ENCODE measurements at regions not wholly inside any gene's neighbourhood (a gene's known extent, or its start where the extent isn't known, plus 50 kb on each side); places are given as distances from the start of the nearest gene placed in this dataset.

GRCh38 chr4:134018846-134019245 lies 182.7 kb downstream of the PABPC4L start:
- H3K4me1 Mint-ChIP-seq (ENCODE audit: low read depth, unreplicated experiment): no peaks in the 10 kb centered on the region
- DNase-seq (ENCODE audit: low read depth) (peak; percentile 48), FAIRE-seq (no peak)
- no peaks in the 10 kb centered on the region for H3K36me3 ChIP-seq (ENCODE audit: insufficient read depth, low read length)
- no peaks in the 10 kb centered on the region for H3K27me3 ChIP-seq (ENCODE audit: insufficient read depth, low read length)
- H3K9ac ChIP-seq (ENCODE audit: low read length): no peak overlapping the region
- no peak overlapping the region for H3K4me3 Mint-ChIP-seq (ENCODE audit: unreplicated experiment)
- no peaks in the 10 kb centered on the region for H3K9me3 Mint-ChIP-seq (ENCODE audit: unreplicated experiment)
- no peak overlapping the region for H3K4me2 ChIP-seq (ENCODE audit: low read length)
- no peak overlapping the region for H2AFZ ChIP-seq (ENCODE audit: low read depth, low read length)
- no peak overlapping the region for H3K4me3 ChIP-seq (ENCODE audit: insufficient read depth, low read depth, low read length)
- no peaks in the 10 kb centered on the region for H4K20me1 ChIP-seq (ENCODE audit: insufficient read depth, low read length)
- no peaks in the 10 kb centered on the region for H3K4me1 ChIP-seq (ENCODE audit: insufficient read depth, low read length)
- H3K27ac Mint-ChIP-seq (ENCODE audit: unreplicated experiment): no peak overlapping the region
- H3K79me2 ChIP-seq (ENCODE audit: insufficient read depth, low read length): no peaks in the 10 kb centered on the region
- H3K9me3 ChIP-seq (ENCODE audit: insufficient read depth, low read depth, low read length): no peaks in the 10 kb centered on the region
- H3K27me3 Mint-ChIP-seq (ENCODE audit: low read depth, unreplicated experiment): no peaks in the 10 kb centered on the region
- H3K27ac ChIP-seq (ENCODE audit: low read depth, low read length): no peak overlapping the region
- no peaks in the 10 kb centered on the region for H3K36me3 Mint-ChIP-seq (ENCODE audit: low read depth, unreplicated experiment)
- no peak for TF ChIP-seq CTCF (IDR thresholded peaks at IDR 0.05; ENCODE audit: insufficient read depth, low read depth, low read length)

- FAIRE-seq (no peak), DNase-seq (ENCODE audit: low read depth) (no peak)
- Histone ChIP-seq H3K79me2 (ENCODE audit: insufficient read depth, low read length) (no peaks in the 10 kb centered on the region), H3K9me3 (ENCODE audit: insufficient read depth, low read depth, low read length) (no peaks in the 10 kb centered on the region), H3K4me2 (ENCODE audit: low read length) (no peak overlapping the region), H2AFZ (ENCODE audit: low read depth, low read length) (no peak overlapping the region), H3K36me3 (ENCODE audit: insufficient read depth, low read length) (no peaks in the 10 kb centered on the region), H3K27ac (ENCODE audit: low read depth, low read length) (no peak overlapping the region), H3K9ac (ENCODE audit: low read length) (no peak overlapping the region), H4K20me1 (ENCODE audit: insufficient read depth, low read length) (no peaks in the 10 kb centered on the region), H3K27me3 (ENCODE audit: insufficient read depth, low read length) (no peaks in the 10 kb centered on the region), H3K4me3 (ENCODE audit: insufficient read depth, low read depth, low read length) (no peak overlapping the region), H3K4me1 (ENCODE audit: insufficient read depth, low read length) (no peaks in the 10 kb centered on the region)
- no peaks in the 10 kb centered on the region for H3K4me1 Mint-ChIP-seq (ENCODE audit: low read depth, unreplicated experiment)
- H3K27ac Mint-ChIP-seq (ENCODE audit: unreplicated experiment): no peak overlapping the region
- H3K4me3 Mint-ChIP-seq (ENCODE audit: unreplicated experiment): no peak overlapping the region
- no peak for TF ChIP-seq EZH2 (IDR thresholded peaks at IDR 0.05; ENCODE audit: insufficient read depth, low read length)
- TF ChIP-seq CTCF (IDR thresholded peaks at IDR 0.05; ENCODE audit: insufficient read depth, low read depth, low read length): no peak
- H3K27me3 Mint-ChIP-seq (ENCODE audit: low read depth, unreplicated experiment): no peaks in the 10 kb centered on the region
- H3K9me3 Mint-ChIP-seq (ENCODE audit: unreplicated experiment): no peaks in the 10 kb centered on the region
- no peaks in the 10 kb centered on the region for H3K36me3 Mint-ChIP-seq (ENCODE audit: low read depth, unreplicated experiment)
These were observed 200.5 kb downstream of the PABPC4L start for GRCh38 chr4:134001057-134001456.

GRCh38 chr4:133997436-133997835 lies 204.2 kb downstream of the PABPC4L start:
- Histone ChIP-seq H3K4me3 (ENCODE audit: insufficient read depth, low read depth, low read length) (no peak overlapping the region), H3K4me2 (ENCODE audit: low read length) (no peak overlapping the region)

More at GRCh38 chr4:133997436-133997835, 204.2 kb downstream of the PABPC4L start:
- peak; percentile 80 for DNase-seq (ENCODE audit: low read depth)
- H3K9me3 ChIP-seq (ENCODE audit: insufficient read depth, low read depth, low read length): no peaks in the 10 kb centered on the region
- no peaks in the 10 kb centered on the region for H3K27me3 ChIP-seq (ENCODE audit: insufficient read depth, low read length)
- no peak overlapping the region for H3K27ac ChIP-seq (ENCODE audit: low read depth, low read length)
- H3K36me3 ChIP-seq (ENCODE audit: insufficient read depth, low read length): no peaks in the 10 kb centered on the region
- H3K27ac Mint-ChIP-seq (ENCODE audit: unreplicated experiment): no peak overlapping the region
- H3K4me1 ChIP-seq (ENCODE audit: insufficient read depth, low read length): no peaks in the 10 kb centered on the region
- H3K36me3 Mint-ChIP-seq (ENCODE audit: low read depth, unreplicated experiment): no peaks in the 10 kb centered on the region
- no peaks in the 10 kb centered on the region for H3K79me2 ChIP-seq (ENCODE audit: insufficient read depth, low read length)
- no peaks in the 10 kb centered on the region for H3K9me3 Mint-ChIP-seq (ENCODE audit: unreplicated experiment)
- no peak overlapping the region for H3K4me3 Mint-ChIP-seq (ENCODE audit: unreplicated experiment)
- no peak overlapping the region for H3K9ac ChIP-seq (ENCODE audit: low read length)
- H2AFZ ChIP-seq (ENCODE audit: low read depth, low read length): no peak overlapping the region
- H3K4me1 Mint-ChIP-seq (ENCODE audit: low read depth, unreplicated experiment): no peaks in the 10 kb centered on the region
- H4K20me1 ChIP-seq (ENCODE audit: insufficient read depth, low read length): no peaks in the 10 kb centered on the region
- FAIRE-seq: no peak
- no peaks in the 10 kb centered on the region for H3K27me3 Mint-ChIP-seq (ENCODE audit: low read depth, unreplicated experiment)
- TF ChIP-seq EZH2 (IDR thresholded peaks at IDR 0.05; ENCODE audit: insufficient read depth, low read length) (no peak), CTCF (IDR thresholded peaks at IDR 0.05; ENCODE audit: insufficient read depth, low read depth, low read length) (no peak)
